H9 (cell line): ENCODE measurements at regions not wholly inside any gene's neighbourhood (a gene's known extent, or its start where the extent isn't known, plus 50 kb on each side); places are given as distances from the start of the nearest gene placed in this dataset.

Experiments used
- DNase-seq: peaks from one replicate; pipeline ENCODE4 v3.0.0-alpha.2; 2017
- H2AFZ ChIP-seq: one replicate; pipeline ENCODE4 v1.6.1; 2013; ENCODE audit warnings: mild to moderate bottlenecking, low read length, control low read depth, moderate library complexity
- H2AK5ac ChIP-seq: 2 replicates; pipeline ENCODE4 v1.6.1; 2013; ENCODE audit warnings: low read length, control low read depth, mixed read lengths; ENCODE audit not compliant: insufficient read length
- H2BK120ac ChIP-seq: one replicate; pipeline ENCODE4 v1.6.1; 2013; ENCODE audit warnings: low read depth, mild to moderate bottlenecking, low read length, control low read depth, inconsistent platforms; ENCODE audit not compliant: poor library complexity, severe bottlenecking
- H2BK12ac ChIP-seq: 2 replicates; pipeline ENCODE4 v1.6.1; 2013; ENCODE audit warnings: low read length, control low read depth, mixed read lengths, low read depth; ENCODE audit not compliant: insufficient read length
- H2BK15ac ChIP-seq: 2 replicates; pipeline ENCODE4 v1.6.1; 2013; ENCODE audit warnings: low read depth, low read length, control low read depth
- H2BK20ac ChIP-seq: one replicate; pipeline ENCODE4 v1.6.1; 2013; ENCODE audit warnings: low read depth, mild to moderate bottlenecking, low read length, control low read depth, inconsistent platforms; ENCODE audit not compliant: poor library complexity, severe bottlenecking
- H2BK5ac ChIP-seq: 2 replicates; pipeline ENCODE4 v1.6.1; 2013; ENCODE audit warnings: low read length, control low read depth, mixed read lengths; ENCODE audit not compliant: insufficient read length
- H3K14ac ChIP-seq: 2 replicates; pipeline ENCODE4 v1.6.1; 2013; ENCODE audit warnings: low read length, control low read depth; ENCODE audit not compliant: insufficient read depth
- H3K18ac ChIP-seq: 2 replicates; pipeline ENCODE4 v1.6.1; 2013; ENCODE audit warnings: low read depth, mild to moderate bottlenecking, mixed read lengths, low read length, control low read depth; ENCODE audit not compliant: insufficient read length
- H3K23ac ChIP-seq: 2 replicates; pipeline ENCODE4 v1.6.1; 2013; ENCODE audit warnings: low read length, control low read depth, mixed read lengths, low read depth; ENCODE audit not compliant: insufficient read length
- H3K23me2 ChIP-seq: 2 replicates; pipeline ENCODE4 v1.6.1; 2013; ENCODE audit warnings: low read depth, mild to moderate bottlenecking, mixed read lengths, low read length, control low read depth; ENCODE audit not compliant: insufficient read length, poor library complexity, severe bottlenecking
- H3K27ac ChIP-seq: 2 replicates; pipeline ENCODE4 v1.5.1; 2013; ENCODE audit warnings: low read length, control low read depth, mixed read lengths, low read depth; ENCODE audit not compliant: insufficient read length
- H3K27me3 ChIP-seq: 2 replicates; pipeline ENCODE4 v1.6.1; 2013; ENCODE audit warnings: low read length, control low read depth, inconsistent platforms; ENCODE audit not compliant: insufficient read depth
- H3K4ac ChIP-seq: 2 replicates; pipeline ENCODE4 v1.6.1; 2013; ENCODE audit warnings: low read depth, mild to moderate bottlenecking, control low read depth, inconsistent platforms, low read length, moderate library complexity
- H3K4me1 ChIP-seq: 2 replicates; pipeline ENCODE4 v1.6.1; 2013; ENCODE audit warnings: low read length, control low read depth, inconsistent platforms; ENCODE audit not compliant: insufficient read depth
- H3K4me2 ChIP-seq: 2 replicates; pipeline ENCODE4 v1.6.1; 2013; ENCODE audit warnings: low read length, control low read depth, mixed read lengths; ENCODE audit not compliant: insufficient read length, insufficient read depth
- H3K56ac ChIP-seq: 2 replicates; pipeline ENCODE4 v1.6.1; 2013; ENCODE audit warnings: low read depth, mild to moderate bottlenecking, mixed read lengths, low read length, control low read depth; ENCODE audit not compliant: insufficient read length
- H3K79me1 ChIP-seq: 2 replicates; pipeline ENCODE4 v1.6.1; 2013; ENCODE audit warnings: low read depth, mild to moderate bottlenecking, moderate library complexity, low read length, control low read depth, inconsistent platforms; ENCODE audit not compliant: insufficient read depth, poor library complexity, severe bottlenecking
- H3K79me2 ChIP-seq: 2 replicates; pipeline ENCODE4 v1.6.1; 2013; ENCODE audit warnings: low read length, control low read depth, inconsistent platforms; ENCODE audit not compliant: insufficient read depth
- H3K9ac ChIP-seq: 2 replicates; pipeline ENCODE4 v1.6.1; 2013; ENCODE audit warnings: low read length, control low read depth, mixed read lengths; ENCODE audit not compliant: insufficient read length; ENCODE audit errors: extremely low read depth
- H3K9me3 ChIP-seq: one replicate; pipeline ENCODE4 v1.6.1; 2013; ENCODE audit warnings: low read depth, low read length, inconsistent platforms; ENCODE audit not compliant: control insufficient read depth
- H3T11ph ChIP-seq: one replicate; pipeline ENCODE4 v1.6.1; 2013; ENCODE audit warnings: mild to moderate bottlenecking, low read length, control low read depth, inconsistent platforms
- H4K20me1 ChIP-seq: one replicate; pipeline ENCODE4 v1.6.1; 2013; ENCODE audit not compliant: control insufficient read depth, insufficient read length, insufficient read depth
- H4K5ac ChIP-seq: 2 replicates; pipeline ENCODE4 v1.6.1; 2013; ENCODE audit warnings: low read depth, mild to moderate bottlenecking, mixed read lengths, low read length, control low read depth; ENCODE audit not compliant: insufficient read length
- H4K8ac ChIP-seq: replicated peaks from 2 replicates; pipeline ENCODE4 v1.6.1; 2013; ENCODE audit warnings: low read length, control low read depth, mixed read lengths, low read depth; ENCODE audit not compliant: insufficient read length
- H4K91ac ChIP-seq: 2 replicates; pipeline ENCODE4 v1.6.1; 2013; ENCODE audit warnings: low read depth, mild to moderate bottlenecking, moderate library complexity, mixed read lengths, low read length, control low read depth; ENCODE audit not compliant: insufficient read length
- H3K27ac Mint-ChIP-seq, 3 experiments: 2 replicates in 2 of 3; 3 replicates in 1 of 3; pipeline ENCODE4 v1.8.0; 2020 to 2021; ENCODE audit warnings: mixed read lengths in 3 of 3, mild to moderate bottlenecking in 1 of 3, moderate library complexity in 1 of 3
- H3K27me3 Mint-ChIP-seq: 2 replicates; pipeline ENCODE4 v1.8.0; 2021; ENCODE audit warnings: low read depth, mild to moderate bottlenecking, moderate library complexity, mixed read lengths
- H3K36me3 Mint-ChIP-seq, 3 experiments: 2 replicates in 2 of 3; 3 replicates in 1 of 3; pipeline ENCODE4 v1.8.0; 2020 to 2021; ENCODE audit warnings: low read depth in 3 of 3, mixed read lengths in 3 of 3; ENCODE audit not compliant: insufficient read depth in 1 of 3
- H3K4me1 Mint-ChIP-seq, 2 experiments: 2 replicates each; pipeline ENCODE4 v1.8.0; 2020; ENCODE audit warnings: mixed read lengths in 2 of 2
- H3K4me3 Mint-ChIP-seq, 2 experiments: 2 replicates in 1 of 2; 3 replicates in 1 of 2; pipeline ENCODE4 v1.8.0; 2020 to 2021; ENCODE audit warnings: mild to moderate bottlenecking in 2 of 2, mixed read lengths in 2 of 2, moderate library complexity in 1 of 2
- H3K9me3 Mint-ChIP-seq, 2 experiments: 2 replicates in 1 of 2; 3 replicates in 1 of 2; pipeline ENCODE4 v1.8.0; 2020; ENCODE audit warnings: mild to moderate bottlenecking in 2 of 2, mixed read lengths in 2 of 2, moderate library complexity in 1 of 2
- WGBS: extraction: QIAGEN DNeasy Blood & Tissue Kit; methylation state at CpG from one replicate; pipeline ENCODE4 v1.1.7; 2013; ENCODE audit warnings: missing lambda C conversion rate, low lambda C conversion rate, mixed read lengths; ENCODE audit not compliant: insufficient read length; ENCODE audit errors: extremely low coverage; 5-methylcytosine and 5-hydroxymethylcytosine counted together
- TF ChIP-seq, protein P1 (sequence below): fragments of 200-600 bp; sonication (generic); conservative IDR thresholded peaks from 3 replicates; pipeline ENCODE4 v1.8.0; 2021; ENCODE audit warnings: antibody characterized with exemption, mild to moderate bottlenecking

DNA sequence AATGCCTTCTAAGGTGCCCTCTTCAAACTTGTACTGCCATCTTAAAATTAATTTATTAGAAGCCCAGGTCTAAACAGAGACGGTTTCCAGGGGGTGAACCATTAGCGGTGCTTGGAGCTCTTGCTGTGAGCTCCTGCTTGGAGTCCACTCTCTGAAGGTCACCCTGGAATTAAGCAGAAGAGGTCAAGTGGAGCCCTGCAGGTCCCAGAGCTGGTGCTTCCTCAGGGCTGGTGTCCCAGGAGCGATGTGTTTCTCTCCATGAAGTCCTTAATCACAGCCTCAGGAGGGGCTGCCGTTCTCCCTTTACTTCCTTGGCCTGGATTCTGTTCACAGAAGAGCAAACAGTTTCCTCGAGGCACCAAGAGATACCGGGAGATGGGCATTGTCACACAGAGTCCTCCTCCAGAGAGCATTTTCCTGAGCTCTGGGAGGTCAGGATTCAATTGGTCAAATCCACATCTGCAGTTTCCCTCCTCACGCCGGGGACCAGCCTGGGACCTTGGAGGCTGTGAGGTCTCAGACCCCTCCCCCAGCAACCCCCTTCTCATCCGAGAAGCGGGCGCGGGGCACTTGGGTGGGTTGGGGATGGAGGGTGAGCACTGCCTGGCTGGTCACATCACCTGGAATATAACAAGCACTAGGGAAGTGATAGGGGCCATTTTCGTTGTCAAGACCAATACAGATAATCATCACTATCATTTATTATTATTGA lies 310.4 kb downstream of the AJAP1 start:
- Histone ChIP-seq H4K20me1 (no peaks in the 10 kb centered on the region), H3K27ac (no peak overlapping the region), H3K79me1 (no peaks in the 10 kb centered on the region), H3K9me3 (no peaks in the 10 kb centered on the region), H3T11ph (no peak overlapping the region), H3K14ac (no peak overlapping the region), H3K56ac (no peak overlapping the region), H3K79me2 (no peaks in the 10 kb centered on the region), H3K18ac (no peak overlapping the region), H4K8ac (no peak overlapping the region), H3K23me2 (no peaks in the 10 kb centered on the region), H2BK120ac (no peak overlapping the region), H3K4me2 (no peak overlapping the region), H3K4me1 (peaks cover 3% of the 10 kb centered on the region; the same call in 1 of the 2 replicates), H2BK12ac (no peak overlapping the region), H2AFZ (no peak overlapping the region), H2BK20ac (no peak overlapping the region), H4K91ac (no peak overlapping the region), H3K4ac (no peak overlapping the region), H3K27me3 (no peaks in the 10 kb centered on the region), H2BK5ac (no peak overlapping the region), H3K9ac (no peak overlapping the region), H3K23ac (no peak overlapping the region), H4K5ac (no peak overlapping the region), H2AK5ac (no peak overlapping the region), H2BK15ac (no peak overlapping the region)
- WGBS: no CpG with 5 or more reads among the region's 13 CpGs
- peaks cover 29% of the 10 kb centered on the region for H3K27me3 Mint-ChIP-seq
- TF ChIP-seq, protein P1, sequence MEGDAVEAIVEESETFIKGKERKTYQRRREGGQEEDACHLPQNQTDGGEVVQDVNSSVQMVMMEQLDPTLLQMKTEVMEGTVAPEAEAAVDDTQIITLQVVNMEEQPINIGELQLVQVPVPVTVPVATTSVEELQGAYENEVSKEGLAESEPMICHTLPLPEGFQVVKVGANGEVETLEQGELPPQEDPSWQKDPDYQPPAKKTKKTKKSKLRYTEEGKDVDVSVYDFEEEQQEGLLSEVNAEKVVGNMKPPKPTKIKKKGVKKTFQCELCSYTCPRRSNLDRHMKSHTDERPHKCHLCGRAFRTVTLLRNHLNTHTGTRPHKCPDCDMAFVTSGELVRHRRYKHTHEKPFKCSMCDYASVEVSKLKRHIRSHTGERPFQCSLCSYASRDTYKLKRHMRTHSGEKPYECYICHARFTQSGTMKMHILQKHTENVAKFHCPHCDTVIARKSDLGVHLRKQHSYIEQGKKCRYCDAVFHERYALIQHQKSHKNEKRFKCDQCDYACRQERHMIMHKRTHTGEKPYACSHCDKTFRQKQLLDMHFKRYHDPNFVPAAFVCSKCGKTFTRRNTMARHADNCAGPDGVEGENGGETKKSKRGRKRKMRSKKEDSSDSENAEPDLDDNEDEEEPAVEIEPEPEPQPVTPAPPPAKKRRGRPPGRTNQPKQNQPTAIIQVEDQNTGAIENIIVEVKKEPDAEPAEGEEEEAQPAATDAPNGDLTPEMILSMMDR: no peak
- peaks cover 0 to 5% (median 0%) of the 10 kb centered on the region in 3 experiments; a peak in 3 of 7 replicates for H3K36me3 Mint-ChIP-seq
- peak overlapping the region in 1 of 3 experiments; percentile 75; a peak in 3 of 7 replicates for H3K27ac Mint-ChIP-seq
- H3K4me3 Mint-ChIP-seq: no peak overlapping the region; a peak in 1 of 5 replicates
- DNase-seq: no peak
- H3K4me1 Mint-ChIP-seq: peaks cover 26 to 40% of the 10 kb centered on the region in 2 experiments
- peaks cover 4 to 9% of the 10 kb centered on the region in 2 experiments for H3K9me3 Mint-ChIP-seq
